Right atrium auricular region (tissue), 2 donors: ENCODE measurements at regions not wholly inside any gene's neighbourhood (a gene's known extent, or its start where the extent isn't known, plus 50 kb on each side); places are given as distances from the start of the nearest gene placed in this dataset.

Experiments used
- DNase-seq: peaks from one replicate; pipeline ENCODE4 v3.0.0-alpha.2; 2019; ENCODE audit warnings: low spot score
- H3K27ac ChIP-seq, 2 donors: fragments of 200-600 bp; sonication (generic); 1 replicate in 1 of 2; 2 replicates in 1 of 2; pipeline ENCODE4 v1.5.1; 2016 to 2019
- H3K27me3 ChIP-seq, 2 donors: fragments of 200-600 bp; sonication (generic); one replicate each; pipeline versions ENCODE4 v1.5.1 to v1.6.0; 2017 to 2019
- H3K36me3 ChIP-seq: fragments of 200-600 bp; sonication (generic); one replicate; pipeline ENCODE4 v1.5.1; 2016
- H3K4me1 ChIP-seq, 2 donors: fragments of 200-600 bp; sonication (generic); one replicate each; pipeline versions ENCODE4 v1.5.1 to v1.6.0; 2017 to 2019
- H3K4me3 ChIP-seq, 2 donors: fragments of 200-600 bp; sonication (generic); 1 replicate in 1 of 2; 2 replicates in 1 of 2; pipeline ENCODE4 v1.5.1; 2017 to 2019; ENCODE audit warnings: mild to moderate bottlenecking in 1 of 2, moderate library complexity in 1 of 2
- H3K9me3 ChIP-seq, 2 donors: fragments of 200-600 bp; sonication (generic); one replicate each; pipeline ENCODE4 v1.5.1; 2019
- TF ChIP-seq, protein P1 (sequence below), 2 donors: fragments of 200-600 bp; sonication (generic); IDR thresholded peaks; one replicate each; pipeline ENCODE4 v1.5.1; 2019; ENCODE audit warnings: antibody characterized with exemption in 2 of 2

DNA sequence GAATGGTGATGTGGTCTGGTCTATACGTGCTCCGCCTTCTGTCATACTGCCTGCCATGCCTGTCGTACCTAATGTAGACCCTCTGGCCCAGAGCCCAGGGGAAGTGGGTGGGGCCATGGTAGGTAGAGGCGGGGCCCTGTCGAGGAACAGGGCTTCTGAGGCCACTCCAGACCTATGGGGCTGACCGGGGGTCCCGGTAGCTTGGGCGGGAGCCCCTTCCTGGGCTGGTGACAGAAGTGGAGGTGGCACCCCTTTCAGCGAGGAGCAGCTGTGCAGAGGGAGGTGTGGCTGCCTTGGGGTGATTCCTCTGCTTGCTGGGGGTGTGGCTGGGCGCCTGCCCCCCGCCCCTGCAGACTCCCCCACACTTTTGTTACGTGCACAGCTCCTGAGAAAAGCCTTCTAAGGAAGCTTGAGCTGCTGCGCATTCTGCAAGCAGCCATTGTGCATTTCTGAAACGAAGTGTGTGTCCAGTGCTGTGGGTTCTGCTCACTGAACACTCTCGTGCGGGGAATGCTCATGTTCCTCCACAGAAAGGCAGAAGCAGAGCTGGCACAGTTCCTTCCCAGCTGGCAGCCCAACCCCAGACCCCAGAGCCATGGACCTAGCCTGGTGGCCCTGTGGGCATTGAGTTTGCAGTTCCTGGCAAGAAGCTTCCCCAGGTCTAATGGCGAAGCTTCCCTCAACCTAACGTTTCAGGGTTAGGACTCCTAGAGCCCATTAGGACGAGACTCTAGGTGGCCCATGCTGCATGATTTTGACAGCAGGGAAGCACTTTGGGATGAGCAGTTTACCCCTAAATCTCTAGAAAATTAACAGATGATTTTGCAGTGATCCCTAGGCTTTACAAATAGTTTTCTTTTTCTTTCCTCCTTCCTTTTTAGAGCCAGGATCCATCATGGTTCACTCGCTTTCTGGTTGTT, 72.7 kb upstream of the HGFAC start:
- Histone ChIP-seq H3K9me3 (no peaks in the 10 kb centered on the region), H3K4me3 (peak overlapping the region in 1 of 2 donors; percentile 44), H3K27me3 (no peaks in the 10 kb centered on the region), H3K27ac (peak overlapping the region; percentile 44 to 46), H3K4me1 (peaks cover 0 to 38% of the 10 kb centered on the region in 2 donors), H3K36me3 (no peaks in the 10 kb centered on the region)
- TF ChIP-seq, protein P1, sequence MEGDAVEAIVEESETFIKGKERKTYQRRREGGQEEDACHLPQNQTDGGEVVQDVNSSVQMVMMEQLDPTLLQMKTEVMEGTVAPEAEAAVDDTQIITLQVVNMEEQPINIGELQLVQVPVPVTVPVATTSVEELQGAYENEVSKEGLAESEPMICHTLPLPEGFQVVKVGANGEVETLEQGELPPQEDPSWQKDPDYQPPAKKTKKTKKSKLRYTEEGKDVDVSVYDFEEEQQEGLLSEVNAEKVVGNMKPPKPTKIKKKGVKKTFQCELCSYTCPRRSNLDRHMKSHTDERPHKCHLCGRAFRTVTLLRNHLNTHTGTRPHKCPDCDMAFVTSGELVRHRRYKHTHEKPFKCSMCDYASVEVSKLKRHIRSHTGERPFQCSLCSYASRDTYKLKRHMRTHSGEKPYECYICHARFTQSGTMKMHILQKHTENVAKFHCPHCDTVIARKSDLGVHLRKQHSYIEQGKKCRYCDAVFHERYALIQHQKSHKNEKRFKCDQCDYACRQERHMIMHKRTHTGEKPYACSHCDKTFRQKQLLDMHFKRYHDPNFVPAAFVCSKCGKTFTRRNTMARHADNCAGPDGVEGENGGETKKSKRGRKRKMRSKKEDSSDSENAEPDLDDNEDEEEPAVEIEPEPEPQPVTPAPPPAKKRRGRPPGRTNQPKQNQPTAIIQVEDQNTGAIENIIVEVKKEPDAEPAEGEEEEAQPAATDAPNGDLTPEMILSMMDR (IDR thresholded peaks at IDR 0.05) = no peak
- peak; percentile 53 for DNase-seq

DNA sequence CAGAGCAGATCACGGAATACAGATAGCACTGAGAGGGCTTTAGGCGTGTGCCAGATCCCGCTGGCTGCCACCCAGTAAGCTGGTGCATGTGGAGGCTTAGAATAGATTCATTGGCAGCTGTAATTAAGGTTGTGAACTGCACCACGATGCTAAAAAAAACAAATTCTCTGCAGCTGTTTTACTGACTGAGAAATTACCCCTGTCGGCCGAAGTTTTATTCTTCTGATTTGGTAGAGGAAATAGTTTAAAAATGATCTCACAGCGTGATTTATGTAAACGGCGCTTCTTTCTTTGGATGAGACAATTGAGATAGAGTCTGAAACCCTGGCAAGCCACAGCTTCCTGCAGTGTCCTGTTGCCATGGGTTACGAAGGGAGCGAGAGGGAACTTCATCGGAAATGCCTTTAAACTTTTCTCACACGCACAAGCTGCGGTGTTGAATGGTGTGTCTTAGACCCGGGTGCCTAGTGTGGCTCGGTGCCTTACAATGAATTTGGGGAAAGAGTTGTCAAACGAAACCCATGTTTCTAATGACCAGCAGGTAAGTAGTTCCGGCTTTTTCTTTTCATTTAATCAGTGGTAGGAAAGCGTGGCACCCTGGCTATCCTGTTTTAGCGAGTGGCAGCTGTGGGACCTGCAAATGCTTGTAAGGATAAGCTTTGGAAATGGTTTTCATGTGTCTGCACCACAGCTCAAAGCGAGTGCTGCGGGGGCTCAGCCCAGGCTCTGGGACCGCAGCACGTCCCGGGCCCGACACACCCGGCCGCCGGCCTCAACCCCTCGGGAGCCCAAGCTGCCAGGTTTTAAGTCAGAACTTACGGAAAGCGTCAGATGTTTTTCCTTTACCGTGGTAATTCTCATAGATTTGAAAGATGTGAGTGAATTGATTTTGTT, 71.7 kb upstream of the HGFAC start:
- Histone ChIP-seq H3K4me1 (peaks cover 0 to 38% of the 10 kb centered on the region in 2 donors), H3K4me3 (peak overlapping the region; percentile 11 to 44), H3K27me3 (no peaks in the 10 kb centered on the region), H3K9me3 (no peaks in the 10 kb centered on the region), H3K36me3 (no peaks in the 10 kb centered on the region), H3K27ac (peak overlapping the region; percentile 44 to 46)
- TF ChIP-seq, protein P1 (IDR thresholded peaks at IDR 0.05) = no peak
- DNase-seq = peak; percentile 69

DNA sequence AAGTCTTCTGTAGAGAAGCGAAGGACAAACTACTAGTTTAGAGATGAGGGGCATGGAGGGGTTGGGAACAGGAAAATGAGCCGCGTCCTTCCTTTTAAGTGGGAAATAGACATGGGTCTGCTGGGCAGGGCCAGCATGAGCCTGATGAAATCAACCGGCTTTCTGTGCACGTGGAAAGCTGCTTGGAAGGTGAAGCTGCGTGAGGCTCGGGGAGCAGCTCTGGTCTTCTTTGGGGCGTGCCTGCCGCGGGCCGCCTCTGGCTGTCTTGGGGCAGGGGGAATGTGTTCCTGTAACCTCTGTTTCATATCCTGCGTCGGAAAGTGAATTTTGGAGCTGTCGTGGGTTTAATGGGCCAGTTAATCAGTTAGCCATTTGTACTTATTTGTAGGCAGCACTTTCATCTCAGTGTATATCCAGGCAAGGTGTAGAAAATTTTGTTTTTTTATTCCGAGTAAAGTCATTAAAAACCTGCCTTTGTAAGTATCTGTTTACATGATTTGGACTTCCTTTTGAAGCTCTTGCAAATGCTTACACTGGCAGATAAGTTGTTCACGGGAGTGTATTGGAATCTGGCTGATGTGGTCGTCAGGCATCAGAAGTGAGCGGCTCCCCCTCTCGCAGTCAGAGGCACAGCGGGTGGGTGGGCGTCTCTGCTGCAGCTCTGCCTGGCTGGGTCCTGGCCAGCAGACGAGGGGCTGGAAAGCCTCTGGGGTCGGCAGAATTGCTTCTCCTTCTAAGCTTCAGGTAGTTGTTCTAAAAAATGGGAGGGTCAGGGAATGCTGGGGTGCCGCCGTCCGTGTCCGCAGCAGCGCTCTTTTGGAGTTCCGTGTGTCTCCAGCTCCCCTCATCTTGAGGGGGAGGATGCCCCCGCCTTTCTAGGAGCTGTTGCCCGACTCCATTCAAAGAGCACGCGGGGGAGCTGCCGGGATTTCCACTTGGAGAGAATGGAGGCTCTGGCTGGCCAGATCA, 70.5 kb upstream of the HGFAC start:
- Histone ChIP-seq H3K27me3 (no peaks in the 10 kb centered on the region), H3K4me3 (peak overlapping the region in 1 of 2 donors; percentile 16), H3K4me1 (peaks cover 0 to 38% of the 10 kb centered on the region in 2 donors), H3K36me3 (no peaks in the 10 kb centered on the region), H3K27ac (no peak overlapping the region), H3K9me3 (no peaks in the 10 kb centered on the region)
- TF ChIP-seq, protein P1 (IDR thresholded peaks at IDR 0.05) = no peak
- DNase-seq = peak; percentile 56

DNA sequence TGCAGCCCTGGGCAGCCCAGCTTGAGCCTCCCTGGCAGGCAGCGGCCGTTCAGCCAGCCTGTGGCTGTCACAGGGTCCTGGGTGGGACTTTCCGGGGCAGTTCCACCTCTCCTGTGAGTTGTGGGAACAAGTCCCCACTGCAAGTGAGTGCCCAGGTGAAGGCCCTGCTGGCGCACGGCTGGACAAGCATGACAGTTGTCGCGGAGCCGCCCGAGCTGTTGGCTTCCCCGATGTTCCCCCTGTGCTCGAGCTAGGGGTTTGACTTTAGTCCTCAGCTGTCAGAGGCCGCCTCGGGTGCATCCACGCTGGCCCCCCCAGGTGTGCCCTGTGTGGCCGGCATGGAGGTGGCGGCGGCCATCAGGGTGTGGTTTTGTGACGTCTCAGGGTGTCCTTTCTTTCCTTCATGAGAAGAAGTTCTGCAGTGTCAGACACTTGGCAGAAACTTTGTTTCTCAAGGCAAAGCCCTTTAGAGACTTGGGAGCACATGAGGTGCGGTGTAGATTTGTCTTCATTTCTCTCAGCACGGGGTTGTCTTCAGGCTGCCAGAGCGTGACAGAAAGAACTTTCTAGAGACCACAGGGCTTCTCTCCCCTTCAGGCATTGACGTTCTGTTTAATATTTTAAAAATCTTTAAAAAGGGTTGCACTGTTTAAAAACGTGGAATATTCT, 69.4 kb upstream of the HGFAC start:
- H3K4me1 ChIP-seq = peaks cover 0 to 38% of the 10 kb centered on the region in 2 donors
- TF ChIP-seq, protein P1 (IDR thresholded peaks at IDR 0.05) = no peak
- H3K27ac ChIP-seq = no peak overlapping the region
- DNase-seq = peak; percentile 54
- H3K9me3 ChIP-seq = no peaks in the 10 kb centered on the region
- H3K36me3 ChIP-seq = no peaks in the 10 kb centered on the region
- no peaks in the 10 kb centered on the region for H3K27me3 ChIP-seq
- H3K4me3 ChIP-seq = no peak overlapping the region
